GM12874 (cell line): ENCODE measurements at regions not wholly inside any gene's neighbourhood (a gene's known extent, or its start where the extent isn't known, plus 50 kb on each side); places are given as distances from the start of the nearest gene placed in this dataset.

ENCODE experiments used
- CTCF ChIP-seq: IDR thresholded peaks from 2 replicates; pipeline ENCODE4 v1.5.1; 2011; ENCODE audit warnings: low read depth, mild to moderate bottlenecking, control low read depth, low read length, moderate library complexity; ENCODE audit not compliant: insufficient read depth

- no peak for TF ChIP-seq CTCF
These were observed 391.0 kb upstream of the CADM2 start for GRCh38 chr3:84567796-84568195.

- no peak for TF ChIP-seq CTCF
These were observed 384.8 kb upstream of the CADM2 start for GRCh38 chr3:84573962-84574361.

DNA sequence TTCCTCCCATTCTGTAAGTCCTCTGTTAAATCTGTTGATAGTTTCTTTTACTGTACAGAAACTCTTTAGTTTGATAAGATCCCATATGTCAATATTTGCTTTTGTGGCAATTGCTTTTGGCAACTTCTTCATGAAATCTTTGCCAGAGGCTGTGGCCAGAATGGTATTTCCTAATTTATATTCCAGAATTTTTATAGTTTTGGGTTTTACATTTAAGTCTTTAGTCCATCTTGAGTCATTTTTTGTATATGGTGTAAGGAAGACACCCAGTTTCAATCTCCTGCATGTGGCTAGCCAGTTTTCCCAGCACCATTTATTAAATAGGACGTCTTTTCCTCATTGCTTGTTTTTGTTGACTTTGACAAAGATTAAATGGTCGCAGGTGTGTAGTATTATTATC lies 372.4 kb upstream of the CADM2 start:
- TF ChIP-seq CTCF: no peak

DNA sequence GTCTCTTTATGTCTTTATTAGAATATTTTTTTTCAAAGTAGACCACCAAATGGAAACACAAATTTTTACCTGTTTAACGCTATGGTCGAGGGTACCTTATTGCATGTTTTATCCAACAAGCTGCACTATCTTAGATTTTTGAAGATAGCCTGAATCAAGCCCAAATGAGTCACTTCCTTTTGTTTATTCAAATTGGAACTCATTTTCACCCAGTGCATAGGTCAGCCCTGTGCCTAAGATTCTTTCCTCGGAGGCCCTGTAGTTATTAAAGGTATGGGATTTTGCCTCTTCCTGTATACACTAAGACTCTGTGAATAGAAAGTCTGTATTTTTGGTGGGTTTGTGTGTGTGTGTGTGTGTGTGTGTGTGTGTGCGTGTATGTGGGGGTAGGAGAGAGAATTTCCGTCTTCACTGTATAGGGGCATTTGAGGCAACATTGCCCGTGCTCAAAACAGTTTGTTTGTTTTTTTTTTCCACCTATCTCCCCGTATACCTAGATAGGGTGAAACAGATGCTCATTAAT lies 358.0 kb upstream of the CADM2 start:
- TF ChIP-seq CTCF: no peak

DNA sequence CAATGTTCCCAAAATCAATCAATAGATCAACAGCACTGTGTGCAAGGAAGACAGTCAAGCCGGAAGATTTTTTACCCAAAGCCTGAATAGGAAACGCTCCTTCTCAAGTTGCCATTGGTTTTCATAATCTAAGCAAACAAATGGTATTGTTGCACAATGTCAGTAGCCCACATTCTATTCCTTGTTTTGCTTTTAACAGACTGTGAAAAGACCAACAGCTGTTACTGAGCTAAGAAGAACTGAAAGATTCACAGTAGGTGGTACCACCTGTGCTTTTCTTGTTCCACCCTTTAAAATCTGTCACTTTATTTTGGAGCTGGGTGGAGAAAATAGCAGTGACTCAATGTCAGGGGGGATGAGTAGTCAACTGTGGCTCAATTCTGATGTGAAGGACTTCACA lies 357.5 kb upstream of the CADM2 start:
- TF ChIP-seq CTCF: no peak

GRCh38 chr3:84621823-84622222 lies 337.0 kb upstream of the CADM2 start:
- TF ChIP-seq CTCF: no peak

- TF ChIP-seq CTCF: no peak
These were observed 324.1 kb upstream of the CADM2 start for GRCh38 chr3:84634668-84635067.

GRCh38 chr3:84637272-84637671 lies 321.5 kb upstream of the CADM2 start:
- TF ChIP-seq CTCF: no peak
